ENCODE measurements at regions not wholly inside any gene's neighbourhood (a gene's known extent, or its start where the extent isn't known, plus 50 kb on each side); places are given as distances from the start of the nearest gene placed in this dataset.

DNA sequence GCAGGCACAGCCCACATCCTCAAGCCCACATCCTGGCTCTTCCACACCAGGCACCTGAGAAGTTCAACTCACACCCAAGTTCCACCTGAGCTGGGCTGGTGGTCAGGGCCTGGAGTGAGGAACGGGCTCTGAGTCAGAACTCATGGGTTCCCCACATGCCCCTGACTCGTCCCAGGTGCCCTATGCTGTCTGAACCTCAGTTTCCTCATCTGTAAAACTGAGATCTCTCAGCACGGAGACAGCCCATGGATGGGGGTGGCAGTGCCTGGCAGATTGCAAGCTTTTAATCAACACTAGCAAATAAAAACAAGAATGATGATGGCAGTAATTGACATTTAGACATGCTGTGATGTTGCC lies 307.8 kb downstream of the NDUFA10 start:
- CTCF ChIA-PET = no interaction called here
- POLR2A ChIA-PET = no interaction called here
- intact Hi-C loops (cut with micrococcal nuclease) = no loop called here
- Mint-ChIP-seq H3K9me3 (ENCODE audit: unreplicated experiment) (no peaks in the 10 kb centered on the region), H3K4me3 (ENCODE audit: unreplicated experiment) (no peak overlapping the region), H3K27ac (ENCODE audit: low read depth, unreplicated experiment) (no peak overlapping the region), H3K4me1 (ENCODE audit: insufficient read depth, unreplicated experiment) (no peaks in the 10 kb centered on the region), H3K27me3 (ENCODE audit: insufficient read depth, unreplicated experiment) (no peaks in the 10 kb centered on the region), H3K36me3 (ENCODE audit: insufficient read depth, unreplicated experiment) (no peaks in the 10 kb centered on the region)
- no peak for DNase-seq (ENCODE audit: unreplicated experiment)
- TF ChIP-seq CTCF (IDR thresholded peaks at IDR 0.05; ENCODE audit: unreplicated experiment) = no peak
- no TSS peak for BruUV-seq (replicated peaks)

DNA sequence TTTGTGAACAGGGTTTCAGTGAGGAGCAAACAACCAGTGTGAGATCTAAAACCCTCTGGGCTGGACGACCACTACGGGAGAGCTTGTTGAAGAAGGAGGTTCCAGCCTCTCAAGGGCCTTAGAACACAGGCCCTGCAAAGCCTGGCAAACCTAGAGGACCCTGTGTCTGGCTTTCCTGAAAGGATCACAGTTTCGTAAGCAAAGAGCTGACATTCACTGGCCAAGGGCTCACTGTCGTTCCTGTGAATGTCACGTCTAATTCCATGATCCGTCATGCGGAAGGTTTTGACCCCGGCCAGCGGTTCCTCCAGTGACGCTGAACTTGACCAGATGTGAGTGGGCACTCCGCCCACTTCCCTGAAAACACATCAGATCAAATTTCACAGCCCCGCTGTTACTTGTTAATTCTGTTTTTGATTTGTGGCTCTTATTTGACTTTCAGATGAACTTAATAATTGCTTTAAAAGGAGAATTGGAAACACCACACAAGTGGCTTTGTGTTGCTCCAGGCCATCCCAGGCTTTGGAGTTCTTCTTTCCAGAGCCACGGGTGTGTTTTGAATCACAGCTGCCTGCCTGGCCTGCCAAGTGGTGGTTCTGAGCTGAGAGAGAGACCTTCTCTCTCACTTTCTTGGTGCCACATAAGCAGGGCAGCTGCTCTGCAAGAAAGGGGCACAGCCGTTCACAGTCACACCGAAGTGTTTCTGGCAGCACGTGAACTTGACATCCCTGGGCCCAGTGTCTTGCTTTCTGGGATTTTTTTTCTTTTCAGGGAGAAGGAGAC lies 308.4 kb downstream of the NDUFA10 start:
- no peaks in the 10 kb centered on the region for H3K4me1 Mint-ChIP-seq (ENCODE audit: insufficient read depth, unreplicated experiment)
- CTCF ChIA-PET = no interaction called here
- intact Hi-C loops (cut with micrococcal nuclease) = no loop called here
- peaks cover under 1% of the 10 kb centered on the region for H3K27me3 Mint-ChIP-seq (ENCODE audit: insufficient read depth, unreplicated experiment)
- H3K27ac Mint-ChIP-seq (ENCODE audit: low read depth, unreplicated experiment) = no peak overlapping the region
- TF ChIP-seq CTCF (IDR thresholded peaks at IDR 0.05; ENCODE audit: unreplicated experiment) = no peak
- peaks cover 2% of the 10 kb centered on the region for H3K9me3 Mint-ChIP-seq (ENCODE audit: unreplicated experiment)
- no peak for DNase-seq (ENCODE audit: unreplicated experiment)
- no peak overlapping the region for H3K4me3 Mint-ChIP-seq (ENCODE audit: unreplicated experiment)
- POLR2A ChIA-PET = no interaction called here
- no peaks in the 10 kb centered on the region for H3K36me3 Mint-ChIP-seq (ENCODE audit: insufficient read depth, unreplicated experiment)
- no TSS peak for BruUV-seq (replicated peaks)

DNA sequence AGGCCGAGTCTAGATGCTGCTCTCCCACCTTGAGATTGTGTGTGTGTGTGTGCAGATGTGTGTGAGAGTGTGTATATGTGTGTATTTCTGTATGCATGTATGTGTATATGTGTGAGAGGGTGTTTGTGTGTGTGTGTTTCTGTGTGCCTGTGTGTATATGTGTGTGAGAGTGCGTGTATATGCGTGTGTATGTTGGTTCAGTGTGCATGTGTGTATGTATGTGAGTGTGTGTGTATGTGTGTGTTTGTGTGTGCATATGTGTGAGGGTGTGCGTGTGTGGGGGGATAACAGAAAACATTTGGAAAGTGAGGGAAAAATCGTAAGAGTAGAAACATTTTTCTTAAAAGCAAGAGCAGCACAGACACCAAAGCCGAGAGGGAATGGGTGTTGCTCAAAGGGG lies 309.1 kb downstream of the NDUFA10 start:
- no peak for DNase-seq (ENCODE audit: unreplicated experiment)
- Mint-ChIP-seq H3K4me1 (ENCODE audit: insufficient read depth, unreplicated experiment) (no peaks in the 10 kb centered on the region), H3K27ac (ENCODE audit: low read depth, unreplicated experiment) (no peak overlapping the region), H3K4me3 (ENCODE audit: unreplicated experiment) (no peak overlapping the region), H3K27me3 (ENCODE audit: insufficient read depth, unreplicated experiment) (peaks cover 8% of the 10 kb centered on the region), H3K9me3 (ENCODE audit: unreplicated experiment) (peaks cover 9% of the 10 kb centered on the region), H3K36me3 (ENCODE audit: insufficient read depth, unreplicated experiment) (no peaks in the 10 kb centered on the region)
- TF ChIP-seq CTCF (IDR thresholded peaks at IDR 0.05; ENCODE audit: unreplicated experiment) = no peak
- intact Hi-C loops (cut with micrococcal nuclease) = no loop called here
- ChIA-PET POLR2A (no interaction called here), CTCF (no interaction called here)
- BruUV-seq (replicated peaks) = no TSS peak

GRCh38 chr2:239715606-239716005 lies 309.5 kb downstream of the NDUFA10 start:
- H3K4me3 Mint-ChIP-seq (ENCODE audit: unreplicated experiment) = no peak overlapping the region
- no peak for TF ChIP-seq CTCF (IDR thresholded peaks at IDR 0.05; ENCODE audit: unreplicated experiment)
- ChIA-PET POLR2A (no interaction called here), CTCF (no interaction called here)
- no peak for DNase-seq (ENCODE audit: unreplicated experiment)
- H3K4me1 Mint-ChIP-seq (ENCODE audit: insufficient read depth, unreplicated experiment) = no peaks in the 10 kb centered on the region
- no TSS peak for BruUV-seq (replicated peaks)
- intact Hi-C loops (cut with micrococcal nuclease) = no loop called here
- peaks cover 11% of the 10 kb centered on the region for H3K9me3 Mint-ChIP-seq (ENCODE audit: unreplicated experiment)
- peaks cover 12% of the 10 kb centered on the region for H3K27me3 Mint-ChIP-seq (ENCODE audit: insufficient read depth, unreplicated experiment)
- no peaks in the 10 kb centered on the region for H3K36me3 Mint-ChIP-seq (ENCODE audit: insufficient read depth, unreplicated experiment)
- no peak overlapping the region for H3K27ac Mint-ChIP-seq (ENCODE audit: low read depth, unreplicated experiment)

Measured in MCF 10A (cell line).